ENCODE measurements at regions not wholly inside any gene's neighbourhood (a gene's known extent, or its start where the extent isn't known, plus 50 kb on each side); places are given as distances from the start of the nearest gene placed in this dataset.

GRCh38 chr2:21754164-21754788, 630.5 kb downstream of the TDRD15 start:
- H3K36me3 ChIP-seq (ENCODE audit: control insufficient read depth, insufficient read depth, low read length), result no peaks in the 10 kb centered on the region
- H2AK5ac ChIP-seq (ENCODE audit: low read depth, low read length), result no peak overlapping the region
- H3K4me3 ChIP-seq (ENCODE audit: insufficient read depth, low read depth, low read length), result no peak overlapping the region
- no peak overlapping the region for H3K27ac ChIP-seq (ENCODE audit: insufficient read depth, low read length)
- dilution Hi-C loops (cut with HindIII; ENCODE audit: low sequenced_read_pairs, unreplicated experiment), result no loop called here
- H3K27me3 ChIP-seq (ENCODE audit: control insufficient read depth, insufficient read depth, low read length), result no peaks in the 10 kb centered on the region
- no peaks in the 10 kb centered on the region for H3K9me3 ChIP-seq (ENCODE audit: control insufficient read depth, insufficient read depth, low read length)
- no peak overlapping the region for H4K5ac ChIP-seq (ENCODE audit: low read depth, low read length)
- H3K4me1 ChIP-seq (ENCODE audit: control insufficient read depth, insufficient read depth, low read length), result no peaks in the 10 kb centered on the region
- H2BK5ac ChIP-seq (ENCODE audit: low read depth, low read length, poor library complexity, severe bottlenecking), result no peak overlapping the region
- no peak overlapping the region for H4K8ac ChIP-seq (ENCODE audit: low read depth in 2 of 2, low read length in 2 of 2)
- H3K4ac ChIP-seq (ENCODE audit: low read depth, low read length), result no peak overlapping the region
- H2AFZ ChIP-seq (replicated peaks; ENCODE audit: low read length, poor library complexity), result no peak overlapping the region
- H3K56ac ChIP-seq (ENCODE audit: extremely low read depth, insufficient read depth, low read length), result no peak overlapping the region
- no TSS peak for BruUV-seq (replicated peaks)
- in situ Hi-C loops (cut with MboI; ENCODE audit: low sequenced_read_pairs), result loop anchor here (25.0 kb wide), 1 partner anchor 1092 kb away; the partner anchor contains the start of genes GDF7 and HS1BP3
- WGBS, 2 experiments (ENCODE audit: extremely low coverage in 2 of 2, insufficient read length in 1 of 2), result no CpG with 5 or more reads among the region's 5 CpGs
- H2AK9ac ChIP-seq (replicated peaks; ENCODE audit: low read depth, low read length, poor library complexity), result no peak overlapping the region
- ChIA-PET CTCF (interaction anchor here (1.5 kb wide), 1 partner anchor 14 kb away, joined by 5 read pairs; no protein-coding TSS in a partner anchor), POLR2A (ENCODE audit: unreplicated experiment) (no interaction called here)
- H3K9me1 ChIP-seq (ENCODE audit: insufficient read depth, low read length), result no peaks in the 10 kb centered on the region
- H2BK120ac ChIP-seq (ENCODE audit: low read depth, low read length), result no peak overlapping the region
- no peak overlapping the region for H4K91ac ChIP-seq (ENCODE audit: insufficient read depth, low read depth, low read length)
- H3K14ac ChIP-seq (replicated peaks; ENCODE audit: low read depth, low read length), result no peak overlapping the region
- no peak overlapping the region for H2BK20ac ChIP-seq (ENCODE audit: low read depth, low read length)
- intact Hi-C loops (cut with micrococcal nuclease), result no loop called here
- ATAC-seq (ENCODE audit: low read depth) (no peak), DNase-seq (no peak)
- H3K18ac ChIP-seq (ENCODE audit: low read depth, low read length), result no peak overlapping the region
- TF ChIP-seq NFE2L2 (IDR thresholded peaks at IDR 0.05; ENCODE audit: low read depth, low read length) (no peak), POLR2A (IDR thresholded peaks at IDR 0.05; ENCODE audit: low read depth, low read length) (no peak), CHD1 (IDR thresholded peaks at IDR 0.05; ENCODE audit: low read depth, low read length) (no peak), SMC3 (IDR thresholded peaks at IDR 0.05; ENCODE audit: low read depth, low read length) (no peak), RAD21 (IDR thresholded peaks at IDR 0.05; ENCODE audit: low read length) (peak; percentile 43; the same call in 1 of the 2 replicates), CTCF (conservative IDR thresholded peaks at IDR 0.05; ENCODE audit: low read depth, low read length) (peak; percentile 31; the same call in 1 of the 2 replicates), MXI1 (IDR thresholded peaks at IDR 0.05; ENCODE audit: borderline replicate concordance, low read depth, low read length) (no peak), CEBPB (IDR thresholded peaks at IDR 0.05; ENCODE audit: low read depth, low read length) (no peak), MAZ (IDR thresholded peaks at IDR 0.05; ENCODE audit: borderline replicate concordance, low read depth, low read length) (no peak), BHLHE40 (IDR thresholded peaks at IDR 0.05; ENCODE audit: low read depth, low read length) (no peak), RFX5 (IDR thresholded peaks at IDR 0.05; ENCODE audit: low read depth, low read length) (no peak)
- H4K20me1 ChIP-seq (ENCODE audit: insufficient read depth, low read length), result no peaks in the 10 kb centered on the region
- H3K79me1 ChIP-seq (ENCODE audit: low read depth in 1 of 2, low read length in 2 of 2), result no peaks in the 10 kb centered on the region
- no peak overlapping the region for H3K9ac ChIP-seq (ENCODE audit: low read depth, low read length)
- H2BK15ac ChIP-seq (ENCODE audit: low read depth, low read length), result no peak overlapping the region
- no peak overlapping the region for H3K23ac ChIP-seq (ENCODE audit: low read depth, low read length)
- H3K4me2 ChIP-seq (ENCODE audit: low read depth, low read length), result no peak overlapping the region

Data from IMR-90 (cell line).